Parathyroid adenoma (tissue), 2 donors: ENCODE measurements at regions not wholly inside any gene's neighbourhood (a gene's known extent, or its start where the extent isn't known, plus 50 kb on each side); places are given as distances from the start of the nearest gene placed in this dataset.
"Not testable (repeated sequence)": the region's sequence is repeated elsewhere in the genome, so short reads cannot be mapped to it uniquely, and the experiment has no call there.

Source experiments
- H2AFZ ChIP-seq: fragments of 300-600 bp; sonication (generic); one replicate; pipeline ENCODE4 v1.7.0; 2017; ENCODE audit warnings: antibody characterized with exemption, mild to moderate bottlenecking
- H3K27ac ChIP-seq: fragments of 300-600 bp; sonication (generic); one replicate; pipeline ENCODE4 v1.7.0; 2017
- H3K27me3 ChIP-seq: fragments of 300-600 bp; sonication (generic); one replicate; pipeline ENCODE4 v1.7.0; 2017; ENCODE audit warnings: low read length; ENCODE audit not compliant: control insufficient read depth, insufficient read depth
- H3K36me3 ChIP-seq: fragments of 300-600 bp; sonication (generic); one replicate; pipeline ENCODE4 v1.7.0; 2017; ENCODE audit warnings: low read length; ENCODE audit not compliant: control insufficient read depth, insufficient read depth
- H3K4me1 ChIP-seq: fragments of 300-600 bp; sonication (generic); one replicate; pipeline ENCODE4 v1.7.0; 2017; ENCODE audit warnings: control low read depth
- H3K4me2 ChIP-seq: fragments of 300-600 bp; sonication (generic); one replicate; pipeline ENCODE4 v1.7.0; 2017; ENCODE audit warnings: low read length
- H3K4me3 ChIP-seq: fragments of 300-600 bp; sonication (generic); one replicate; pipeline ENCODE4 v1.7.0; 2017; ENCODE audit warnings: low read depth, low read length
- H3K79me2 ChIP-seq: fragments of 300-600 bp; sonication (generic); one replicate; pipeline ENCODE4 v1.7.0; 2017; ENCODE audit warnings: control low read depth
- H3K9ac ChIP-seq: fragments of 300-600 bp; sonication (generic); one replicate; pipeline ENCODE4 v1.7.0; 2017; ENCODE audit warnings: mild to moderate bottlenecking
- H3K9me3 ChIP-seq: fragments of 300-600 bp; sonication (generic); one replicate; pipeline ENCODE4 v1.7.0; 2017; ENCODE audit warnings: low read length; ENCODE audit not compliant: control insufficient read depth
- CTCF ChIP-seq: fragments of 300-600 bp; sonication (generic); IDR thresholded peaks from one replicate; pipeline ENCODE4 v1.7.0; 2017; ENCODE audit warnings: antibody characterized with exemption, mild to moderate bottlenecking
- donor health status: primary hyperparathyroidism.

- Histone ChIP-seq H3K4me1 (no peaks in the 10 kb centered on the region), H3K27ac (no peak overlapping the region), H3K36me3 (no peaks in the 10 kb centered on the region), H3K9me3 (no peaks in the 10 kb centered on the region), H3K4me2 (no peak overlapping the region), H3K27me3 (no peaks in the 10 kb centered on the region), H3K4me3 (no peak overlapping the region), H3K79me2 (no peaks in the 10 kb centered on the region), H3K9ac (no peak overlapping the region), H2AFZ (no peak overlapping the region)
- no peak for TF ChIP-seq CTCF
These were observed 130.5 kb downstream of the KLF6 start for GRCh38 chr10:3654496-3654895.

GRCh38 chr10:3653303-3653702, 131.7 kb downstream of the KLF6 start:
- Histone ChIP-seq H3K4me2 (peak overlapping the region; percentile 68), H2AFZ (peak overlapping the region; percentile 9), H3K4me3 (peak overlapping the region; percentile 52)
- not testable (repeated sequence) for H3K9ac ChIP-seq, H3K36me3 ChIP-seq, H3K9me3 ChIP-seq, H3K27me3 ChIP-seq, H3K4me1 ChIP-seq, H3K27ac ChIP-seq, H3K79me2 ChIP-seq

GRCh38 chr10:3652886-3653285, 132.1 kb downstream of the KLF6 start:
- Histone ChIP-seq H2AFZ (peak overlapping the region; percentile 9), H3K27ac (no peak overlapping the region), H3K27me3 (no peaks in the 10 kb centered on the region), H3K79me2 (no peaks in the 10 kb centered on the region), H3K9me3 (no peaks in the 10 kb centered on the region), H3K4me2 (peak overlapping the region; percentile 68), H3K4me1 (no peaks in the 10 kb centered on the region), H3K4me3 (peak overlapping the region; percentile 52), H3K36me3 (no peaks in the 10 kb centered on the region), H3K9ac (no peak overlapping the region)
- no peak for TF ChIP-seq CTCF

- no peaks in the 10 kb centered on the region for H3K9me3 ChIP-seq
- no peaks in the 10 kb centered on the region for H3K36me3 ChIP-seq
- H3K4me2 ChIP-seq: no peak overlapping the region
- no peak overlapping the region for H2AFZ ChIP-seq
- no peak for TF ChIP-seq CTCF
- H3K27ac ChIP-seq: no peak overlapping the region
- no peak overlapping the region for H3K4me3 ChIP-seq
- no peak overlapping the region for H3K9ac ChIP-seq
- no peaks in the 10 kb centered on the region for H3K27me3 ChIP-seq
- H3K4me1 ChIP-seq: no peaks in the 10 kb centered on the region
- H3K79me2 ChIP-seq: no peaks in the 10 kb centered on the region
These were observed 132.9 kb downstream of the KLF6 start for GRCh38 chr10:3651969-3652653.

GRCh38 chr10:3648576-3648975, 136.4 kb downstream of the KLF6 start:
- no peak for TF ChIP-seq CTCF
- Histone ChIP-seq H3K4me1 (no peaks in the 10 kb centered on the region), H3K4me3 (no peak overlapping the region)

More at GRCh38 chr10:3648576-3648975, 136.4 kb downstream of the KLF6 start:
- Histone ChIP-seq H3K9me3 (no peaks in the 10 kb centered on the region), H3K27me3 (no peaks in the 10 kb centered on the region), H3K9ac (no peak overlapping the region), H3K79me2 (no peaks in the 10 kb centered on the region), H2AFZ (no peak overlapping the region), H3K36me3 (no peaks in the 10 kb centered on the region), H3K27ac (no peak overlapping the region), H3K4me2 (no peak overlapping the region)
